ENCODE measurements at regions not wholly inside any gene's neighbourhood (a gene's known extent, or its start where the extent isn't known, plus 50 kb on each side); places are given as distances from the start of the nearest gene placed in this dataset.
"Not testable (repeated sequence)": the region's sequence is repeated elsewhere in the genome, so short reads cannot be mapped to it uniquely, and the experiment has no call there.

- no peak for DNase-seq (ENCODE audit: low read depth, low spot score)
These were observed 170.9 kb upstream of the EXOC2 start for GRCh38 chr6:863831-864230.

DNA sequence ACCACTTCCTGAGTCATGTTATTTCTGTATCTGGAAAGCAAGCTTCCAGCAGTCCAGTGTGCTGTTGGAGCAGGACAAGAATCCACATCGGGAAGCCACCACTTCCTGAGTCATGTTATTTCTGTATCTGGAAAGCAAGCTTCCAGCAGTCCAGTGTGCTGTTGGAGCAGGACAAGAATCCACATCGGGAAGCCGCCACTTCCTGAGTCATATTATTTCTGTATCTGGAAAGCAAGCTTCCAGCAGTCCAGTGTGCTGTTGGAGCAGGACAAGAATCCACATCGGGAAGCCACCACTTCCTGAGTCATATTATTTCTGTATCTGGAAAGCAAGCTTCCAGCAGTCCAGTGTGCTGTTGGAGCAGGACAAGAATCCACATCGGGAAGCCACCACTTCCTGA, 170.2 kb upstream of the EXOC2 start:
- not testable (repeated sequence) for DNase-seq (ENCODE audit: low read depth, low spot score)

- no peak for DNase-seq (ENCODE audit: low read depth, low spot score)
These were observed 167.0 kb upstream of the EXOC2 start for GRCh38 chr6:859936-860335.

GRCh38 chr6:854406-855118, 161.6 kb upstream of the EXOC2 start:
- DNase-seq (ENCODE audit: low read depth, low spot score): no peak

- DNase-seq (ENCODE audit: low read depth, low spot score): not testable (repeated sequence)
These were observed 159.3 kb upstream of the EXOC2 start for GRCh38 chr6:852216-852615.

DNA sequence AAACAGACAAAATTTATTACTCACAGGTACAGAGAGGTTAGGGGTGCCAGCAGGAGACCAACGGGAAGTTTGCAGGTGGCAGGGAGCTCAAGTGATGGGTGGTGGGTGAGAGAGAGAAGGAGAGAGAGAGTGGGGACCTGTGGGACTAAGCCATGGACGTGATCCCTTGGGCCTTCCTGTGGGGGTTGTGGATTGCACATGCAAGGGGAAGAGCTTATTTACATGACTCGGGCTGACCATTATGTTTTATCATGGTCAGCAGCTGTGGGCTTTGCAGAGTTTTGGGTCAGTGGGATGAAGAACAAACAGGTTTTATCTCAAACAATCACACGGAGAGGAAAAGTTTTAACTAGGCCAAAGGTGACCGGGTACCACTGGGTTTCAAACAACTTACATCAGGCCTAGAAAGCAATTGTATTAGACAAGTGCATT, 156.2 kb upstream of the EXOC2 start:
- no peak for DNase-seq (ENCODE audit: low read depth, low spot score)

- no peak for DNase-seq (ENCODE audit: low read depth, low spot score)
These were observed 152.6 kb upstream of the EXOC2 start for GRCh38 chr6:845566-845965.

GRCh38 chr6:845101-845500, 152.2 kb upstream of the EXOC2 start:
- DNase-seq (ENCODE audit: low read depth, low spot score): no peak

DNA sequence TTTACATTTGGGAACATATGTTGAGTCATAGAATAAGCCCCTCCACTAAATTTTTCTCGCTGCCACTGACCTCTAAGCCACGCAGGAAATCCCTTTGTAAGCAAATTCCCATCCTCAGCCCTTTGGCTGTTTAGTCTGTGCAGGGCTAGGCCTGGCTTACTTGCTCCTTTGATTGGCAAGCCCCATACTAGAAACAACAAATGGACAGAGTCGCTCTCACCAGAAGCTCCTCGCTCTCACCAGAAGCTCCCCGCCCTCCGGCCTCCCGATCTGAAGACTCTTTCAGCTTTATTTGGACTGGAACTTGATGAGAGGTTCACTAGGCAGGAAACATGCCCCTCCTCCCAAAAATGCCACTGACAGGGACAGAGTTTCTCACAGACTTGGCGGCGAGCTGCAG, 149.2 kb upstream of the EXOC2 start:
- DNase-seq (ENCODE audit: low read depth, low spot score): no peak

- DNase-seq (ENCODE audit: low read depth, low spot score): no peak
These were observed 148.6 kb upstream of the EXOC2 start for GRCh38 chr6:841569-841968.

GRCh38 chr6:839201-839600, 146.3 kb upstream of the EXOC2 start:
- no peak for DNase-seq (ENCODE audit: low read depth, low spot score)

GRCh38 chr6:837380-837779, 144.4 kb upstream of the EXOC2 start:
- DNase-seq (ENCODE audit: low read depth, low spot score): no peak

- no peak for DNase-seq (ENCODE audit: low read depth, low spot score)
These were observed 143.4 kb upstream of the EXOC2 start for GRCh38 chr6:836276-836853.

GRCh38 chr6:835476-836160, 142.7 kb upstream of the EXOC2 start:
- DNase-seq (ENCODE audit: low read depth, low spot score): no peak

DNA sequence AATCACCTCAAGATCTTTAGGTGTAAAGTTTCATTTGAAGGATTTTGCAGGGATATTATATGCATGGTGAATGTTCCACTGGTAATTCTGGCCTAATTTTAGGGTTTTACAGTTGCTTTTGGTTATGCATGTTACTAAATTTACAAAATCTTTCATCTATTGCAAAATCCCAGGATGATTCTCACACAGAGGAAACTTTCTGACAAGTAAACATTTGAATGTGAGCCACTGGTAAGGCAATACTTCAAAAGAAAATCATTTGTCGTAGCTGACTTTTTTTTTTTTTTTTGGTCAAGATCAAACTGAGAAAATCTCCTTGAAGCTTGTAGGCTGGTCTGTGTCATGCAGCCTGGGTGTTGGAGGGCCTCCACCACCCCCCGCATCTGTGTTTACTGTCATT, 141.9 kb upstream of the EXOC2 start:
- no peak for DNase-seq (ENCODE audit: low read depth, low spot score)

DNA sequence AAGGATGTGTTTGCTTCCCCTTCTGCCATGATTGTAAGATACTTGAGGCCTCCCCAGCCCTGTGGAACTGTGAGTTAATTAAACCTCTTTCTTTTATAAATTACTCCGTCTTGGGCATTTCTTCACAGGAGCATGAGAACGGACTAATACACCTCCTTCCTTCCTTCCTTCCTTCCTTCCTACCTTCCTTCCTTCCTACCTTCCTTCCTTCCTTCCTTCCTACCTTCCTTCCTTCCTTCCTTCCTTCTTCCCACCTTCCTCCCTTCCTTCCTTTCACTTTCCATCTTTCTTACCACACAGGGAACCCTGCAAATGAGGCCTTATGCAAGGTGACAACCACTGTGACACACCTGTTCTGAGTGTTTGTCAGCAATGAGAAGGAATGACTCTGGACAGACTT, 141.3 kb upstream of the EXOC2 start:
- no peak for DNase-seq (ENCODE audit: low read depth, low spot score)

DNA sequence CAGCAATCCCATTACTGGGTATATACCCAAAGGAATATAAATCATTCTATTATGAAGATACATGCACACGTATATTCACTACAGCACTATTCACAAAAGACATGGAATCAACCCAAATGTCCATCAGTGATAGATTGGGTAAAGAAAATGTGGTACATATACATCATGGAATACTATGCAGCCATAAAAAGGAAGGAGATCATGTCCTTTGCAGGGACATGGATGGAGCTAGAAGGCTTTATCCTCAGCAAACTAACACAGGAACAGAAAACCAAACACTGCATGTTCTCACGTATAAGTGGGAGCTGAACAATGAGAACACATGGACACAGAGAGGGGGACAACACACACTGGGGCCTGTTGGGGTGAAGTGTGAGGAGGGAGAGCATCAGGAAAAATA, 139.9 kb upstream of the EXOC2 start:
- DNase-seq (ENCODE audit: low read depth, low spot score): not testable (repeated sequence)

GRCh38 chr6:830667-831327, 137.9 kb upstream of the EXOC2 start:
- DNase-seq (ENCODE audit: low read depth, low spot score): no peak

- no peak for DNase-seq (ENCODE audit: low read depth, low spot score)
These were observed 136.7 kb upstream of the EXOC2 start for GRCh38 chr6:829656-830055.

GRCh38 chr6:827431-827830, 134.5 kb upstream of the EXOC2 start:
- DNase-seq (ENCODE audit: low read depth, low spot score): no peak

DNA sequence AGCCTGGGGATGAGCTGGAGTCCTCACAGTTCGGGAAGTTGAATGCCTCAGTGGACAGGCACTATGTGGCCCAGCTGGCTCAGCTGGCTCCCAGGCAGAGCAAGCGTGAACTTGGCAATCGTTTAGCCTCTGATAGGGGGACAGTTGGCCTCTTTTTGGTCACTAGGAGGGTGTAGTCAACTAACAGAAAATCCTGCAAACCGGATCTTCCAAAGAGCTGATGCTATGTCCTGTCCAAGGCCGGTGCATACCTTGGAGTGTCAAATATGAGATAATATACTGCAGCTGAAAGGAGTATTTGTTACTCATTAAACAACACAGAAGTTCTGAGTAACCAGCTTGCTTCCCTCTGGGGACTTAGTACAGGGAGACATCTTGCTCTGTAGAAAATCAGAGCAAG, 126.2 kb upstream of the EXOC2 start:
- DNase-seq (ENCODE audit: low read depth, low spot score): no peak

- no peak for DNase-seq (ENCODE audit: low read depth, low spot score)
These were observed 125.3 kb upstream of the EXOC2 start for GRCh38 chr6:818196-818595.
